H1 (cell line): ENCODE measurements at regions not wholly inside any gene's neighbourhood (a gene's known extent, or its start where the extent isn't known, plus 50 kb on each side); places are given as distances from the start of the nearest gene placed in this dataset.

Source experiments
- CTBP2 ChIP-seq: IDR thresholded peaks from 2 replicates; pipeline ENCODE4 v1.7.0; 2011; ENCODE audit warnings: borderline replicate concordance, mild to moderate bottlenecking, moderate library complexity, mixed read lengths, low read length; ENCODE audit not compliant: insufficient read depth, insufficient read length
- RNF2 ChIP-seq: fragments of 200-900, 300-1000 bp; sonication (generic); IDR thresholded peaks from 2 replicates; pipeline ENCODE4 v1.7.1; 2016; ENCODE audit warnings: borderline replicate concordance, low read depth, mild to moderate bottlenecking, antibody characterized with exemption, low read length; ENCODE audit not compliant: poor library complexity, severe bottlenecking; ENCODE audit errors: missing control alignments
- TEAD4 ChIP-seq: IDR thresholded peaks from 2 replicates; pipeline ENCODE4 v1.6.1; 2012; ENCODE audit warnings: low read depth, low read length, inconsistent platforms, mixed read lengths
- TF ChIP-seq, protein P1 (sequence below): IDR thresholded peaks from 2 replicates; pipeline ENCODE4 v1.6.1; 2012; ENCODE audit warnings: inconsistent platforms

DNA sequence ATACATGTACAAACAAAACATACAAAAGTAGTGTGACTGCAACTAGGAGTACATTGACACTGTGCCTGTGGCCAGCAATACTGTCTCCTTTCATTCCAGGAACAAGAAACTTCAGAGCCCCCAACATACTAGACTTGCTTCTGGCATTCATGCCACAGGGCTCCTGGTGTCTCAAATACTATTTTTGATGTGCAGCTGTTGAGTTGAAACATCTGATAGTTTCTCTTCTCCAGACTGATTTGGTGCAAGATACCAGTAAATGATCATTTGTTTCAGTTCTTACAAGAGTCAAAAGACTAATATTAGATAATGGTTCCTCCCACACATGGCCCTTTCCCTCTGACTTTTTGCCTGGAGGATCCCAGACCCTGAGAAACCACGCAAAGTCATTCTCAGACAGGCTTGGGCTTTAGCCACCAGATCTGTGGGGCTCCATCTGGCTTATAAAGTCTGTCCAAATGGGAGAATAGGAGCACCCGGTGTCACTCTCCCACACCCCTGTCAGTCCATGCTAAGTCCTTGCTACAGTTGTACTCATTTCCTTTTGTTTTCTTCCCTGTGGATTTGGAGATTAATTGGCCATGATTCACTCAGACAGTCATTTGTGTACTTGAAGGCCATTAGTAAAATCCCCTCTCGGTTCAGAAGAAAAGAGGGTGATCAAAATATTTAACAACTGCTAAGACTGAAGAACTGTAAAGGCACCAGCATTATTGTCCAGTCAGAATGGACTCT, 163.5 kb upstream of the RUNX1 start (continued):
- TF ChIP-seq, protein P1, sequence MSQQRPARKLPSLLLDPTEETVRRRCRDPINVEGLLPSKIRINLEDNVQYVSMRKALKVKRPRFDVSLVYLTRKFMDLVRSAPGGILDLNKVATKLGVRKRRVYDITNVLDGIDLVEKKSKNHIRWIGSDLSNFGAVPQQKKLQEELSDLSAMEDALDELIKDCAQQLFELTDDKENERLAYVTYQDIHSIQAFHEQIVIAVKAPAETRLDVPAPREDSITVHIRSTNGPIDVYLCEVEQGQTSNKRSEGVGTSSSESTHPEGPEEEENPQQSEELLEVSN = no peak
- TF ChIP-seq RNF2 (no peak), CTBP2 (no peak), TEAD4 (no peak)
